C4-2B (cell line): ENCODE measurements at regions not wholly inside any gene's neighbourhood (a gene's known extent, or its start where the extent isn't known, plus 50 kb on each side); places are given as distances from the start of the nearest gene placed in this dataset.

Experiments used
- H3K27ac ChIP-seq: fragments of 450-650 bp; 2 replicates; pipeline ENCODE4 v1.5.1; 2017
- ZFX ChIP-seq: fragments of 450-650 bp; IDR thresholded peaks from 2 replicates; pipeline ENCODE4 v1.6.1; 2017
- TF ChIP-seq, protein P1 (sequence below): fragments of 450-650 bp; conservative IDR thresholded peaks from 2 replicates; pipeline ENCODE4 v1.5.1; 2017; ENCODE audit warnings: mild to moderate bottlenecking

DNA sequence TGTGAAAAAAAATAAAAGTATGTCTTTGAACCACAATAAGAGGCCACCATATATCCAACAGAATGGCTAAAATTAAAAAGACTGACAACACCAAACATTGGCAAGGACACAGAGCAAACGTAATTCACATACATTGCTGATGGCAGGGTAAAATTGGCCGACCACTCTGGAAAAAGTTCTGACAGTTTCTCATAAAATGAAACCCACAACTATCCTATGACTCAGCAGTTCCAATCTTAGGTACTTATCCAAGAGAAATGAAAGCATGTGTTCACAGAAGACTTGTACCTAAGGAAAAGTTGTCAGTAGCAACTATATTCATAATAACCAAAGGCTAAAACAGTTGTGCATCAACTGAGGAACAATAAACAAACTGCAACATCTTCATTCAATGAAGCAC is 357.3 kb upstream of the XYLT1 start:
- no peak overlapping the region for H3K27ac ChIP-seq
- TF ChIP-seq ZFX, result no peak
- TF ChIP-seq, protein P1, sequence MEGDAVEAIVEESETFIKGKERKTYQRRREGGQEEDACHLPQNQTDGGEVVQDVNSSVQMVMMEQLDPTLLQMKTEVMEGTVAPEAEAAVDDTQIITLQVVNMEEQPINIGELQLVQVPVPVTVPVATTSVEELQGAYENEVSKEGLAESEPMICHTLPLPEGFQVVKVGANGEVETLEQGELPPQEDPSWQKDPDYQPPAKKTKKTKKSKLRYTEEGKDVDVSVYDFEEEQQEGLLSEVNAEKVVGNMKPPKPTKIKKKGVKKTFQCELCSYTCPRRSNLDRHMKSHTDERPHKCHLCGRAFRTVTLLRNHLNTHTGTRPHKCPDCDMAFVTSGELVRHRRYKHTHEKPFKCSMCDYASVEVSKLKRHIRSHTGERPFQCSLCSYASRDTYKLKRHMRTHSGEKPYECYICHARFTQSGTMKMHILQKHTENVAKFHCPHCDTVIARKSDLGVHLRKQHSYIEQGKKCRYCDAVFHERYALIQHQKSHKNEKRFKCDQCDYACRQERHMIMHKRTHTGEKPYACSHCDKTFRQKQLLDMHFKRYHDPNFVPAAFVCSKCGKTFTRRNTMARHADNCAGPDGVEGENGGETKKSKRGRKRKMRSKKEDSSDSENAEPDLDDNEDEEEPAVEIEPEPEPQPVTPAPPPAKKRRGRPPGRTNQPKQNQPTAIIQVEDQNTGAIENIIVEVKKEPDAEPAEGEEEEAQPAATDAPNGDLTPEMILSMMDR, result no peak

DNA sequence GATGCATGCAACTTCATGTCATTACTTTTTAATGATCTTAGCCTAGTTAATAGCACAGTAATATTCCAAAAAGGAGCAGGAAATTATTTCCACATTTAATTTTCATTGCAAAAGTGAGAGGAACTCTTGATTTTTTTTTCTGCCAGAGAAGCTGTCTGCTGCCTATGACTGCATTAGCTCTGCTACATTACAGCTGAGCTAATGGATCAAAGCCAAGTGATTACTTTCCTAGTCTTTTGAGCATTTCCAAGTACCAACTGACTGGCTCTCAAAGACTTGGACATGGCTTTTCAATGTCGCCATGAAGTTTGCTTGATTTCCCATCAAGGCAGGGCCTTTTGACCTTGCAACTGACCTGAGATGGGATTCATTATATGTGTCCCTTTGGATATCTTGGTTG is 356.6 kb upstream of the XYLT1 start:
- no peak for TF ChIP-seq ZFX
- TF ChIP-seq, protein P1, result no peak
- no peak overlapping the region for H3K27ac ChIP-seq

DNA sequence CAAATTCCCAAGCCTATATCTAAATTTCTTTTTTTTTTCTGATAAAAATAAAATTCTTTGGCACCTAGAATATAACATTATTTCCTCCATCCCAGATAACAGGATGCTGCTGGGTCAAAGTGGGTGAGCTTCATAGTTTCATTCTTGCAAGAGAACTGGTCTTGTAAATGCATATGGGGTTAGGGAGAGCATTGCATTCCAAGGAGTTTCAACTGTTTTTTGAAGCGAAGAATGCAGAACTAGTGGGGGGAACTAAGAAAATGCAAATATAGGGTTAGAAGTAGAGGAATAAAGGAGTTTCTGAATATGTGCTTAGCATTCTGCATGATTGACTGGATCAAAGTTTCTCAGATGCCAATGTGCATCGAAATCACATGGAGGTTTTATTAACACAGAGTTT is 347.2 kb upstream of the XYLT1 start:
- no peak overlapping the region for H3K27ac ChIP-seq
- TF ChIP-seq ZFX, result no peak
- TF ChIP-seq, protein P1, result no peak

DNA sequence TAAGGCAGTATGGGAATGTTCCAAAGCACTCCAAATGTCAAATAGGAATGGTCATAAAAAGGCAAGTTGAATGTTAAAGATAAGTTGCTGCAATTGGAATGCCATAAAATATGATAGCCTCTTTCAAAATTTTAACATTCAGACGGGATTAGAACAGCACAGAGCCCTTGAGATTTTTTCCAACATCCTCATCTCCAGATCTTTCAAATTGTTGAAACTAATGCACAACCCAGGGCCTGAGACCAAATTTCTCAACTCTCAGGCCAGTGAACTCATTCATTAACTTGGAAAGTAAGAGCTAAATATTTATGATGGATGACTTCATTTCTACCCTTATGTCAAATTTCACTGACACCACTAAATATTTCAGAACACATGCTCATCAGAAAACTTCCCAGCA is 346.5 kb upstream of the XYLT1 start:
- H3K27ac ChIP-seq, result no peak overlapping the region
- TF ChIP-seq, protein P1, result no peak
- no peak for TF ChIP-seq ZFX

DNA sequence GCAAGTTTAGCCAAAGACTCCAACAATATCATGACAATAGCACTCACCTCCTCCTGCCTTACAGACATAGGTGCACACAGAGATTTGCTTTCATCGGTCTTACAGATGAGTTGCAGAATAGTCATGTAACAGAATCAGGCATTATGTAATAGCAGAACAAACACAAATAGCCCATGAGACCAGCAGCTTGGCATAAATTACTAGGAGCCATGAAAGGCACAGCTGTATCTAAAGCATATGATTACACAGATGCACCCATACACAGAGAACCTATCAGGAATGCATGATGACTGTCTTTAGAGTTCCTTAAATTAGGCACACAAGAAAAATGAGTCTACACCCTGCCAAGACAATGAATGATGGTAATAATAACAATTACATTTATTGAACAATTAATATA is 342.0 kb upstream of the XYLT1 start:
- H3K27ac ChIP-seq, result no peak overlapping the region

DNA sequence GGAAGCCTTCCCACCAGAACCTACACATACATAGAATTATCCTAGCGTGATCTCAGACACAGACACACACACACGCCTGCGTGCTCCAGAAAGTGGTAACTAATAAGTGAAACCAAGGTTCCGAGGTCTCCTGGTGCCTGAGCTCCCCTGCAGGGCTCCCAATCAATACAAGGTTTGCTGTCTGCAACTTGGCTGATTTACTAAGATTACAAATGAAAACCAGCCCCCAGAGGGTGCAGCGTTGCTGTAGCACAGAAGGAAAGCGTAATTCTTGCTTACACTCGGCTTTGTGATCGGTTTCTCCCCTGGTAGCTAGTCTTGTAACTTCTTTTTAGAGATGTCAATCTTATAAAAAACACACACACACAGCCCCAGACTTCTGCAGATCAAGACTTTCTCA is 334.1 kb upstream of the XYLT1 start:
- no peak overlapping the region for H3K27ac ChIP-seq
- no peak for TF ChIP-seq ZFX
- TF ChIP-seq, protein P1, result no peak

More for the DNA sequence above, 342.0 kb upstream of the XYLT1 start:
- no peak for TF ChIP-seq ZFX
- TF ChIP-seq, protein P1, result no peak

DNA sequence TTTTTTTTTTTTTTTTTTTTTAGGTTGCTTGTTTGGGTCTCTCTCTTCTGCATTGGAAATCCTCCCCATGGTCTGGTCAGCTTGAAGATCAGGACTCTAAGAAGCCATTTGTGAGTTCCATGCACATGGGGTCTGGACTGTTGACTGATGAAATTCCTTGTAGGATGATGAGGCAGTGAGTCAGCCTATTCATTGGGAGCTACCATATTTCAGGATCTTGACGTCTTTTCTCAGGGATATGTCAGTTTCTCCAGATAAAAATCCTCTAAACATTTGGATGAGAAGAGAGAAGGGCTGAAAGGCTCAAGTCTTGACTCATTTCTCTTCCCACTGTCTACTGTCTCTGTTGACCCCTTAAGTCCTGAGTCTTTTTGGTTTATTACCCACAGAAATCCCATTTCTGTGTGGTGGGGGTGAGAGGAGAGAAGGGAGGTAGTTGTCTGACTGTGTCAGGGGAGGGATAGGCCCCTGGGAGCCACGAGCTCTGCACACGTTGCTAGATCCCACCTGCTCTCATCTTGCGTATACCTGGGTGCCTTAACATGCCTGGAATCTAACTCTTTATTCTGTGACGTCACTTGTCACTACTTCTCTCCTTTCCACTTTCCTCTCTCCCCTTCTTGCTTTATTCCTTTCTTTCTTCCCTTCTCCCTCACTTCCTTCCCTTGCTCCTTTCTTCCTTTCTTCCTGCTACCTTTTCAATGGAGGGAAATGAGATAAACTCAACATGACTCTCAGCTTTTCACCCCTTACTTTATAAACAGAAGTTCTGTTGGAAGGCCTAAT is 333.1 kb upstream of the XYLT1 start:
- no peak overlapping the region for H3K27ac ChIP-seq

More for the DNA sequence above, 333.1 kb upstream of the XYLT1 start:
- TF ChIP-seq, protein P1, result no peak
- no peak for TF ChIP-seq ZFX
